ENCODE measurements at regions not wholly inside any gene's neighbourhood (a gene's known extent, or its start where the extent isn't known, plus 50 kb on each side); places are given as distances from the start of the nearest gene placed in this dataset.
A peak's percentile ranks its signal among the peaks of the same experiment; 100 is the strongest.

GRCh38 chr6:132143258-132143657, 192.1 kb upstream of the CCN2 start (continued):
- TF ChIP-seq LRRFIP1 (CRISPR knock-in tag; conservative IDR thresholded peaks at IDR 0.05) (no peak), NCOA2 (CRISPR knock-in tag; IDR thresholded peaks at IDR 0.05) (no peak), AKNA (CRISPR knock-in tag; IDR thresholded peaks at IDR 0.05; ENCODE audit: borderline replicate concordance) (no peak), SMC3 (IDR thresholded peaks at IDR 0.05; ENCODE audit: low read length) (no peak), STAG1 (CRISPR knock-in tag; IDR thresholded peaks at IDR 0.05) (0 out of 2 replicates have a peak, but pooled peaks have one; percentile 22)

GRCh38 chr6:132142768-132143167, 191.6 kb upstream of the CCN2 start:
- ATAC-seq (no peak), DNase-seq (ENCODE audit: low spot score) (no peak), FAIRE-seq (no peak)
- intact Hi-C loops (cut with micrococcal nuclease; ENCODE audit: unreplicated experiment): no loop called here
- H2AFZ ChIP-seq (ENCODE audit: low read length): no peak overlapping the region
- ChIA-PET CTCF (ENCODE audit: low intra/inter-chr PET ratio, low total read pairs) (no interaction called here), POLR2A (no interaction called here)
- H3K4me1 ChIP-seq (ENCODE audit: insufficient read depth, low read length): no peaks in the 10 kb centered on the region
- no peaks in the 10 kb centered on the region for H3K79me2 ChIP-seq (ENCODE audit: insufficient read depth, low read length)
- H3K4me2 ChIP-seq (ENCODE audit: low read depth, low read length): no peak overlapping the region
- no peak overlapping the region for H3K4me3 ChIP-seq (replicated peaks in 1 of 3; ENCODE audit: insufficient read depth in 1 of 3, low read depth in 2 of 3, low read length in 3 of 3)
- BruUV-seq (replicated peaks): no TSS peak
- H4K20me1 ChIP-seq (ENCODE audit: insufficient read depth, low read length): no peaks in the 10 kb centered on the region
- no peak overlapping the region for H3K9ac ChIP-seq (ENCODE audit: insufficient read depth, low read depth, low read length)
- H3K27ac ChIP-seq (ENCODE audit: extremely low read length, insufficient read depth, low read length): no peak overlapping the region
- in situ Hi-C loops (cut with HindIII; ENCODE audit: extremely low pct_ligation_motif_present, low pct_unique_long_range_greater_than_20kb): no loop called here
- H3K9me3 ChIP-seq (ENCODE audit: low read length): no peaks in the 10 kb centered on the region
- no peaks in the 10 kb centered on the region for H3K36me3 ChIP-seq (replicated peaks in 1 of 2; ENCODE audit: control insufficient read depth in 1 of 2, insufficient read depth in 2 of 2, low read length in 2 of 2)
- peaks cover 0 to 5% of the 10 kb centered on the region in 2 experiments; a peak in 1 of 5 replicates for H3K27me3 ChIP-seq (ENCODE audit: control insufficient read depth in 1 of 2, insufficient read depth in 2 of 2, low read length in 2 of 2)
- TF ChIP-seq ZBTB39 (CRISPR knock-in tag; IDR thresholded peaks at IDR 0.05) (no peak), SALL2 (CRISPR knock-in tag; IDR thresholded peaks at IDR 0.05) (no peak), ZNF121 (CRISPR knock-in tag; IDR thresholded peaks at IDR 0.05) (no peak), ZNF609 (CRISPR knock-in tag; IDR thresholded peaks at IDR 0.05; ENCODE audit: borderline replicate concordance) (no peak)

All from HepG2 (cell line).